Liver (tissue), 8 donors: ENCODE measurements at regions not wholly inside any gene's neighbourhood (a gene's known extent, or its start where the extent isn't known, plus 50 kb on each side); places are given as distances from the start of the nearest gene placed in this dataset.

Experiments used
- DNase-seq: peaks from one replicate; pipeline ENCODE4 v3.0.0-alpha.2; 2017; ENCODE audit warnings: low spot score
- H3K27ac ChIP-seq, 2 donors: one replicate each; pipeline ENCODE4 v1.7.0; 2013; ENCODE audit warnings: inconsistent platforms in 2 of 2, low read length in 2 of 2, control low read depth in 1 of 2, low read depth in 1 of 2, mild to moderate bottlenecking in 1 of 2
- H3K27me3 ChIP-seq, 4 donors: one replicate each; pipeline versions ENCODE4 v1.6.1 to v1.7.0; 2013; ENCODE audit warnings: low read length in 3 of 4, inconsistent platforms in 1 of 4, mild to moderate bottlenecking in 1 of 4, moderate library complexity in 1 of 4; ENCODE audit not compliant: control insufficient read depth in 4 of 4, insufficient read depth in 4 of 4
- H3K36me3 ChIP-seq, 4 donors: one replicate each; pipeline versions ENCODE4 v1.6.1 to v1.7.0; 2013; ENCODE audit warnings: low read length in 3 of 4, mild to moderate bottlenecking in 3 of 4, low read depth in 1 of 4, moderate library complexity in 1 of 4; ENCODE audit not compliant: control insufficient read depth in 4 of 4, insufficient read depth in 3 of 4
- H3K4me1 ChIP-seq, 4 donors: one replicate each; pipeline versions ENCODE4 v1.6.1 to v1.7.0; 2013; ENCODE audit warnings: low read length in 3 of 4, mild to moderate bottlenecking in 3 of 4, moderate library complexity in 1 of 4; ENCODE audit not compliant: control insufficient read depth in 4 of 4, insufficient read depth in 4 of 4
- H3K4me3 ChIP-seq, 3 donors: one replicate each; pipeline versions ENCODE4 v1.6.1 to v1.7.0; 2013; ENCODE audit warnings: low read length in 3 of 3, control low read depth in 1 of 3, low read depth in 1 of 3, mild to moderate bottlenecking in 1 of 3
- H3K9ac ChIP-seq, 2 donors: one replicate each; pipeline ENCODE4 v1.7.0; 2013; ENCODE audit warnings: low read length in 2 of 2, mild to moderate bottlenecking in 2 of 2, moderate library complexity in 2 of 2, control low read depth in 1 of 2, low read depth in 1 of 2
- H3K9me3 ChIP-seq, 4 donors: one replicate each; pipeline versions ENCODE4 v1.6.1 to v1.7.0; 2013; ENCODE audit warnings: low read length in 3 of 4; ENCODE audit not compliant: control insufficient read depth in 4 of 4
- FOXA1 ChIP-seq: IDR thresholded peaks from 2 replicates; pipeline ENCODE4 v1.6.1; 2016; ENCODE audit warnings: antibody characterized with exemption
- FOXA2 ChIP-seq: IDR thresholded peaks from 2 replicates; pipeline ENCODE4 v1.6.1; 2016; ENCODE audit warnings: antibody characterized with exemption
- GABPA ChIP-seq, 2 donors: IDR thresholded peaks in 1 of 2; conservative IDR thresholded peaks in 1 of 2; 2 replicates each; pipeline ENCODE4 v1.6.1; 2016; ENCODE audit warnings: antibody characterized with exemption in 2 of 2, mild to moderate bottlenecking in 1 of 2, moderate library complexity in 1 of 2
- HNF4A ChIP-seq, 2 donors: conservative IDR thresholded peaks; 2 replicates each; pipeline ENCODE4 v1.6.1; 2016; ENCODE audit warnings: antibody characterized with exemption in 2 of 2, mild to moderate bottlenecking in 2 of 2
- HNF4G ChIP-seq: IDR thresholded peaks from 2 replicates; pipeline ENCODE4 v1.6.1; 2016; ENCODE audit warnings: antibody characterized with exemption
- MAX ChIP-seq: IDR thresholded peaks from 2 replicates; pipeline ENCODE4 v1.6.1; 2016; ENCODE audit warnings: antibody characterized with exemption
- RAD21 ChIP-seq, 2 donors: IDR thresholded peaks; 2 replicates each; pipeline ENCODE4 v1.6.1; 2016; ENCODE audit warnings: antibody characterized with exemption in 2 of 2, mild to moderate bottlenecking in 2 of 2
- REST ChIP-seq: IDR thresholded peaks from 2 replicates; pipeline ENCODE4 v1.6.1; 2016; ENCODE audit warnings: antibody characterized with exemption, mild to moderate bottlenecking
- RXRA ChIP-seq, 2 donors: IDR thresholded peaks; 2 replicates each; pipeline ENCODE4 v1.6.1; 2017 to 2018; ENCODE audit warnings: antibody characterized with exemption in 2 of 2, mild to moderate bottlenecking in 1 of 2
- SP1 ChIP-seq: IDR thresholded peaks from 2 replicates; pipeline ENCODE4 v1.6.1; 2018; ENCODE audit warnings: antibody characterized with exemption, mild to moderate bottlenecking
- TAF1 ChIP-seq: conservative IDR thresholded peaks from 2 replicates; pipeline ENCODE4 v1.6.1; 2016; ENCODE audit warnings: antibody characterized with exemption, mild to moderate bottlenecking
- YY1 ChIP-seq: IDR thresholded peaks from 2 replicates; pipeline ENCODE4 v1.6.1; 2016; ENCODE audit warnings: antibody characterized with exemption, mild to moderate bottlenecking
- WGBS: extraction: QIAGEN DNeasy Blood & Tissue Kit; methylation state at CpG from one replicate; pipeline ENCODE4 v1.1.7; 2013; 5-methylcytosine and 5-hydroxymethylcytosine counted together
- TF ChIP-seq, protein P1 (sequence below): IDR thresholded peaks from 2 replicates; pipeline ENCODE4 v1.6.1; 2016; ENCODE audit warnings: antibody characterized with exemption
- TF ChIP-seq, protein P2 (sequence below): fragments of 150-350 bp; IDR thresholded peaks from 2 replicates; pipeline ENCODE4 v1.5.1; 2017; ENCODE audit warnings: improper control_type of control experiment, low read depth, low read length; ENCODE audit not compliant: missing input control
- donor health status: healthy.
- donor health status: healthy.
- donor health status: healthy.
- donor health status: healthy.
- donor health status: healthy.

GRCh38 chr12:24374452-24374851 lies 425.0 kb upstream of the SOX5 start:
- Histone ChIP-seq H3K36me3 (no peaks in the 10 kb centered on the region), H3K27me3 (no peaks in the 10 kb centered on the region), H3K4me3 (no peak overlapping the region), H3K4me1 (peaks cover 0 to 1% (median 0%) of the 10 kb centered on the region in 4 donors), H3K27ac (no peak overlapping the region), H3K9ac (no peak overlapping the region), H3K9me3 (no peaks in the 10 kb centered on the region)
- DNase-seq: no peak
- TF ChIP-seq HNF4A (conservative IDR thresholded peaks at IDR 0.05) (peak; percentile 26 to 58), SP1 (no peak)

DNA sequence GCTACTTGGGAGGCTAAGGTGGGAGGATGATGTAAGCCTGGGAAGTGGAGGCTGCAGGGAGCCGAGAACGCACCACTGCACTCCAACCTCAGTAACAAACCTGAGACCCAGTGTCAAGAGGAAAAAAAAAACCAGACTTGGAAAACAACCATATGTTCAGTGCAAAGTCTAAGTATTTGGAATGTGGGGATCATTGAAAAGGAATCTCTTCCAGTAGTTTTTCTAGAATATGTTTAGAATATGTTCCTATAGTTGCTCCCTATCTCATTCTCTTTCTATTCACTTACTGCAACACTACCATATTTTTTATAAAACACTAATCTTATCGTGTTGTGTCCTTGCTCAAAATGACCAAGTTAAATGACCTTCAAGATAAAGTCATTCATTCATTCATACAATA lies 423.5 kb upstream of the SOX5 start:
- Histone ChIP-seq H3K9me3 (no peaks in the 10 kb centered on the region), H3K27me3 (no peaks in the 10 kb centered on the region), H3K36me3 (no peaks in the 10 kb centered on the region), H3K27ac (no peak overlapping the region), H3K9ac (no peak overlapping the region), H3K4me1 (peaks cover 0 to 1% (median 0%) of the 10 kb centered on the region in 4 donors), H3K4me3 (no peak overlapping the region)
- TF ChIP-seq FOXA1: no peak
- TF ChIP-seq, protein P1, sequence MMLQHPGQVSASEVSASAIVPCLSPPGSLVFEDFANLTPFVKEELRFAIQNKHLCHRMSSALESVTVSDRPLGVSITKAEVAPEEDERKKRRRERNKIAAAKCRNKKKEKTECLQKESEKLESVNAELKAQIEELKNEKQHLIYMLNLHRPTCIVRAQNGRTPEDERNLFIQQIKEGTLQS: no peak
- no peak for TF ChIP-seq REST
- no peak for TF ChIP-seq FOXA2
- TF ChIP-seq MAX: no peak
- TF ChIP-seq, protein P2, sequence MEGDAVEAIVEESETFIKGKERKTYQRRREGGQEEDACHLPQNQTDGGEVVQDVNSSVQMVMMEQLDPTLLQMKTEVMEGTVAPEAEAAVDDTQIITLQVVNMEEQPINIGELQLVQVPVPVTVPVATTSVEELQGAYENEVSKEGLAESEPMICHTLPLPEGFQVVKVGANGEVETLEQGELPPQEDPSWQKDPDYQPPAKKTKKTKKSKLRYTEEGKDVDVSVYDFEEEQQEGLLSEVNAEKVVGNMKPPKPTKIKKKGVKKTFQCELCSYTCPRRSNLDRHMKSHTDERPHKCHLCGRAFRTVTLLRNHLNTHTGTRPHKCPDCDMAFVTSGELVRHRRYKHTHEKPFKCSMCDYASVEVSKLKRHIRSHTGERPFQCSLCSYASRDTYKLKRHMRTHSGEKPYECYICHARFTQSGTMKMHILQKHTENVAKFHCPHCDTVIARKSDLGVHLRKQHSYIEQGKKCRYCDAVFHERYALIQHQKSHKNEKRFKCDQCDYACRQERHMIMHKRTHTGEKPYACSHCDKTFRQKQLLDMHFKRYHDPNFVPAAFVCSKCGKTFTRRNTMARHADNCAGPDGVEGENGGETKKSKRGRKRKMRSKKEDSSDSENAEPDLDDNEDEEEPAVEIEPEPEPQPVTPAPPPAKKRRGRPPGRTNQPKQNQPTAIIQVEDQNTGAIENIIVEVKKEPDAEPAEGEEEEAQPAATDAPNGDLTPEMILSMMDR: no peak
- no peak for TF ChIP-seq YY1
- TF ChIP-seq HNF4A (conservative IDR thresholded peaks at IDR 0.05): no peak
- TF ChIP-seq TAF1: no peak
- no peak for TF ChIP-seq HNF4G
- no peak for TF ChIP-seq RXRA (IDR thresholded peaks at IDR 0.05)
- no peak for TF ChIP-seq GABPA (IDR thresholded peaks at IDR 0.05 in 1 of 2, conservative IDR thresholded peaks at IDR 0.05 in 1 of 2)
- DNase-seq: no peak
- WGBS: 94% methylated on average over 3 of the region's 3 CpGs

GRCh38 chr12:24366514-24366913 lies 417.0 kb upstream of the SOX5 start:
- Histone ChIP-seq H3K27ac (no peak overlapping the region), H3K4me1 (peaks cover 0 to 15% (median 4%) of the 10 kb centered on the region in 4 donors), H3K4me3 (no peak overlapping the region), H3K36me3 (no peaks in the 10 kb centered on the region), H3K9me3 (no peaks in the 10 kb centered on the region), H3K27me3 (no peaks in the 10 kb centered on the region), H3K9ac (no peak overlapping the region)
- TF ChIP-seq HNF4A (conservative IDR thresholded peaks at IDR 0.05) (peak; percentile 78 to 80), FOXA2 (peak; percentile 24), REST (no peak), GABPA (IDR thresholded peaks at IDR 0.05 in 1 of 2, conservative IDR thresholded peaks at IDR 0.05 in 1 of 2) (no peak), MAX (no peak), RXRA (IDR thresholded peaks at IDR 0.05) (peak in 1 of 2 donors; percentile 40), YY1 (no peak), HNF4G (peak; percentile 31), RAD21 (IDR thresholded peaks at IDR 0.05) (peak in 1 of 2 donors; percentile 13)
- TF ChIP-seq, protein P2: no peak
- no peak for DNase-seq
- 40% methylated on average over 1 of the region's 1 CpG for WGBS
